GM12872 (cell line): ENCODE measurements at regions not wholly inside any gene's neighbourhood (a gene's known extent, or its start where the extent isn't known, plus 50 kb on each side); places are given as distances from the start of the nearest gene placed in this dataset.

Source experiments
- TF ChIP-seq, protein P1 (sequence below): IDR thresholded peaks from 3 replicates; pipeline ENCODE4 v1.5.1; 2011; ENCODE audit warnings: low read depth, mild to moderate bottlenecking, low read length, moderate library complexity; ENCODE audit not compliant: insufficient read depth

DNA sequence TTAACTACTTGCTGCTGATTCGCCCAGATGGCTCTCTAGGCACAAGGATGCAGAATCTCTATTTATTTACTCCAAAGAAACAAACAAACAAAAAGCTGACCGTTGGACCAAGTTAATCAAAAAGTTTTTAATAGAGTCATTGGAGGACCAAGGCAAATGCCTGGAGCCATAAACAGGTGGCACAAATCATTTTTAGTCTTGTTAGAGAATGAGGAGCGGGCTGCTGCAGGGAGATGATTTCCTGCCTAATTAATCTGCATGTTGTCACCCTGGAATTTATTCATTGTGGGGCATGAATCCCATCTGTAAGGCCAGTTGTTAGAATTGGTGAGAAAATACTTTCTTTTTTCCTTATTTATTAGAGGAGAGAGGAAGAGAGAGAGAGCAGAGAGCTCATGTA lies 147.4 kb upstream of the GATB start:
- TF ChIP-seq, protein P1, sequence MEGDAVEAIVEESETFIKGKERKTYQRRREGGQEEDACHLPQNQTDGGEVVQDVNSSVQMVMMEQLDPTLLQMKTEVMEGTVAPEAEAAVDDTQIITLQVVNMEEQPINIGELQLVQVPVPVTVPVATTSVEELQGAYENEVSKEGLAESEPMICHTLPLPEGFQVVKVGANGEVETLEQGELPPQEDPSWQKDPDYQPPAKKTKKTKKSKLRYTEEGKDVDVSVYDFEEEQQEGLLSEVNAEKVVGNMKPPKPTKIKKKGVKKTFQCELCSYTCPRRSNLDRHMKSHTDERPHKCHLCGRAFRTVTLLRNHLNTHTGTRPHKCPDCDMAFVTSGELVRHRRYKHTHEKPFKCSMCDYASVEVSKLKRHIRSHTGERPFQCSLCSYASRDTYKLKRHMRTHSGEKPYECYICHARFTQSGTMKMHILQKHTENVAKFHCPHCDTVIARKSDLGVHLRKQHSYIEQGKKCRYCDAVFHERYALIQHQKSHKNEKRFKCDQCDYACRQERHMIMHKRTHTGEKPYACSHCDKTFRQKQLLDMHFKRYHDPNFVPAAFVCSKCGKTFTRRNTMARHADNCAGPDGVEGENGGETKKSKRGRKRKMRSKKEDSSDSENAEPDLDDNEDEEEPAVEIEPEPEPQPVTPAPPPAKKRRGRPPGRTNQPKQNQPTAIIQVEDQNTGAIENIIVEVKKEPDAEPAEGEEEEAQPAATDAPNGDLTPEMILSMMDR = no peak

GRCh38 chr4:151906438-151906837 lies 145.6 kb upstream of the GATB start:
- TF ChIP-seq, protein P1 = no peak

- TF ChIP-seq, protein P1 = no peak
Observed at GRCh38 chr4:151905197-151905596, 144.4 kb upstream of the GATB start.

GRCh38 chr4:151901631-151902030 lies 140.8 kb upstream of the GATB start:
- TF ChIP-seq, protein P1 = no peak

GRCh38 chr4:151896880-151897279 lies 136.1 kb upstream of the GATB start:
- TF ChIP-seq, protein P1 = no peak

- TF ChIP-seq, protein P1 = no peak
Observed at GRCh38 chr4:151895671-151896070, 134.9 kb upstream of the GATB start.

GRCh38 chr4:151894246-151894645 lies 133.4 kb upstream of the GATB start:
- TF ChIP-seq, protein P1 = no peak
